CMK (cell line): ENCODE measurements at regions not wholly inside any gene's neighbourhood (a gene's known extent, or its start where the extent isn't known, plus 50 kb on each side); places are given as distances from the start of the nearest gene placed in this dataset.
A peak's percentile ranks its signal among the peaks of the same experiment; 100 is the strongest.

ENCODE experiments used
- DNase-seq: peaks from one replicate; pipeline ENCODE4 v3.0.0-alpha.2; 2010; ENCODE audit warnings: low read depth

GRCh38 chr9:120001536-120001935 lies 578.4 kb downstream of the CDK5RAP2 start:
- DNase-seq, result no peak

- no peak for DNase-seq
Measured at GRCh38 chr9:119998614-119999013, 581.4 kb downstream of the CDK5RAP2 start.

- no peak for DNase-seq
Measured at GRCh38 chr9:119991797-119992196, 588.2 kb downstream of the CDK5RAP2 start.

GRCh38 chr9:119986713-119987112 lies 593.3 kb downstream of the CDK5RAP2 start:
- DNase-seq, result no peak

- DNase-seq, result no peak
Measured at GRCh38 chr9:119986205-119986604, 593.8 kb downstream of the CDK5RAP2 start.

GRCh38 chr9:119974026-119974425 lies 604.8 kb upstream of the BRINP1 start:
- DNase-seq, result no peak

GRCh38 chr9:119968836-119969707 lies 599.8 kb upstream of the BRINP1 start:
- peak; percentile 4 for DNase-seq

GRCh38 chr9:119967867-119968535 lies 598.8 kb upstream of the BRINP1 start:
- no peak for DNase-seq

- DNase-seq, result no peak
Measured at GRCh38 chr9:119963798-119964372, 594.6 kb upstream of the BRINP1 start.

GRCh38 chr9:119963258-119963797 lies 594.1 kb upstream of the BRINP1 start:
- no peak for DNase-seq

GRCh38 chr9:119961774-119962424 lies 592.7 kb upstream of the BRINP1 start:
- no peak for DNase-seq

- DNase-seq, result no peak
Measured at GRCh38 chr9:119959846-119960545, 590.8 kb upstream of the BRINP1 start.

GRCh38 chr9:119956111-119956510 lies 586.9 kb upstream of the BRINP1 start:
- no peak for DNase-seq

GRCh38 chr9:119955276-119955675 lies 586.0 kb upstream of the BRINP1 start:
- DNase-seq, result no peak

GRCh38 chr9:119951591-119951990 lies 582.4 kb upstream of the BRINP1 start:
- no peak for DNase-seq

- DNase-seq, result no peak
Measured at GRCh38 chr9:119951090-119951489, 581.9 kb upstream of the BRINP1 start.

GRCh38 chr9:119945686-119946085 lies 576.5 kb upstream of the BRINP1 start:
- DNase-seq, result no peak

GRCh38 chr9:119941091-119941490 lies 571.9 kb upstream of the BRINP1 start:
- no peak for DNase-seq

- DNase-seq, result no peak
Measured at GRCh38 chr9:119938871-119939270, 569.6 kb upstream of the BRINP1 start.

GRCh38 chr9:119934497-119934896 lies 565.3 kb upstream of the BRINP1 start:
- DNase-seq, result no peak

- no peak for DNase-seq
Measured at GRCh38 chr9:119933191-119933590, 564.0 kb upstream of the BRINP1 start.

GRCh38 chr9:119924736-119925135 lies 555.5 kb upstream of the BRINP1 start:
- no peak for DNase-seq
